ENCODE measurements at regions not wholly inside any gene's neighbourhood (a gene's known extent, or its start where the extent isn't known, plus 50 kb on each side); places are given as distances from the start of the nearest gene placed in this dataset.
A peak's percentile ranks its signal among the peaks of the same experiment; 100 is the strongest.

- DNase-seq = no peak
These were observed 67.9 kb upstream of the SNX9 start for GRCh38 chr6:157755032-157755745.

GRCh38 chr6:157755746-157756411 lies 67.2 kb upstream of the SNX9 start:
- WGBS, 2 donors (ENCODE audit: low coverage in 1 of 2) = 71 to 84% methylated on average over 3 of the region's 3 CpGs
- intact Hi-C loops (cut with DNase I; ENCODE audit: low total_unique reads) (loop anchor here (5.0 kb wide), 2 partner anchors 66 to 116 kb away; partner anchors contain the start of gene SNX9), in situ Hi-C loops (cut with MboI; ENCODE audit: low pct_ligation_motif_present in 1 of 4, low pct_unique_long_range_greater_than_20kb in 1 of 4, low sequenced_read_pairs in 3 of 4) (loop anchor here in 3 of 4 donors (5.0 to 25.0 kb wide), 5 partner anchors 116 to 309 kb away; no protein-coding TSS in a partner anchor)
- Histone ChIP-seq H3K9me3 (no peaks in the 10 kb centered on the region), H3K4me1 (peaks cover 14 to 19% (median 17%) of the 10 kb centered on the region in 4 donors), H3K4me3 (no peak overlapping the region), H3K27ac (no peak overlapping the region), H3K27me3 (no peaks in the 10 kb centered on the region), H3K36me3 (no peaks in the 10 kb centered on the region)
- TF ChIP-seq CTCF (IDR thresholded peaks at IDR 0.05) (no peak), POLR2A (IDR thresholded peaks at IDR 0.05) (no peak), EP300 (IDR thresholded peaks at IDR 0.05; ENCODE audit: low read depth) (no peak), POLR2AphosphoS5 (IDR thresholded peaks at IDR 0.05) (no peak)
- DNase-seq = no peak

More at GRCh38 chr6:157755032-157755745, 67.9 kb upstream of the SNX9 start:
- in situ Hi-C loops (cut with MboI; ENCODE audit: low pct_ligation_motif_present in 1 of 4, low pct_unique_long_range_greater_than_20kb in 1 of 4, low sequenced_read_pairs in 3 of 4) (loop anchor here in 3 of 4 donors (5.0 to 25.0 kb wide), 5 partner anchors 117 to 310 kb away; no protein-coding TSS in a partner anchor), intact Hi-C loops (cut with DNase I; ENCODE audit: low total_unique reads) (loop anchor here (5.0 kb wide), 2 partner anchors 67 to 117 kb away; partner anchors contain the start of gene SNX9)
- no peaks in the 10 kb centered on the region for H3K27me3 ChIP-seq
- no peaks in the 10 kb centered on the region for H3K9me3 ChIP-seq
- 66 to 75% methylated on average over 6 to 12 of the region's 12 CpGs for WGBS, 2 donors (ENCODE audit: low coverage in 1 of 2)
- no peak overlapping the region for H3K27ac ChIP-seq
- TF ChIP-seq POLR2AphosphoS5 (IDR thresholded peaks at IDR 0.05) (no peak), CTCF (IDR thresholded peaks at IDR 0.05) (no peak), EP300 (IDR thresholded peaks at IDR 0.05; ENCODE audit: low read depth) (no peak), POLR2A (IDR thresholded peaks at IDR 0.05) (no peak)
- no peak overlapping the region for H3K4me3 ChIP-seq
- H3K4me1 ChIP-seq = peaks cover 8 to 14% (median 10%) of the 10 kb centered on the region in 4 donors
- no peaks in the 10 kb centered on the region for H3K36me3 ChIP-seq

- peak overlapping the region; percentile 20 to 55 (median 46) for H3K27ac ChIP-seq
- 24 to 40% methylated on average over 2 to 19 of the region's 19 CpGs for WGBS, 2 donors (ENCODE audit: low coverage in 1 of 2)
These were observed 66.2 kb upstream of the SNX9 start for GRCh38 chr6:157756708-157757429.

More at GRCh38 chr6:157756708-157757429, 66.2 kb upstream of the SNX9 start:
- Histone ChIP-seq H3K4me3 (no peak overlapping the region), H3K9me3 (no peaks in the 10 kb centered on the region), H3K27me3 (no peaks in the 10 kb centered on the region), H3K4me1 (peaks cover 16 to 29% (median 20%) of the 10 kb centered on the region in 4 donors), H3K36me3 (no peaks in the 10 kb centered on the region)
- TF ChIP-seq POLR2AphosphoS5 (IDR thresholded peaks at IDR 0.05) = no peak
- TF ChIP-seq CTCF (IDR thresholded peaks at IDR 0.05) = peak; percentile 81 to 94 (median 86)
- peak; percentile 92 for DNase-seq
- intact Hi-C loops (cut with DNase I; ENCODE audit: low total_unique reads) = loop anchor here (5.0 kb wide), 2 partner anchors 65 to 115 kb away; partner anchors contain the start of gene SNX9
- in situ Hi-C loops (cut with MboI; ENCODE audit: low pct_ligation_motif_present in 1 of 4, low pct_unique_long_range_greater_than_20kb in 1 of 4, low sequenced_read_pairs in 3 of 4) = loop anchor here in 3 of 4 donors (5.0 to 25.0 kb wide), 5 partner anchors 115 to 308 kb away; no protein-coding TSS in a partner anchor
